ENCODE measurements at regions not wholly inside any gene's neighbourhood (a gene's known extent, or its start where the extent isn't known, plus 50 kb on each side); places are given as distances from the start of the nearest gene placed in this dataset.

GRCh38 chrX:124665621-124666400, 319.4 kb downstream of the SH2D1A start:
- Mint-ChIP-seq H3K4me1 (peaks cover 16% of the 10 kb centered on the region), H3K36me3 (ENCODE audit: low read depth) (no peaks in the 10 kb centered on the region), H3K27me3 (ENCODE audit: low read depth, poor library complexity) (no peaks in the 10 kb centered on the region), H3K9me3 (no peaks in the 10 kb centered on the region), H3K4me3 (no peak overlapping the region), H3K27ac (peak overlapping the region; percentile 77)
- no peak for DNase-seq
- TF ChIP-seq CTCF (IDR thresholded peaks at IDR 0.05) = no peak

GRCh38 chrX:124679199-124679598, 332.8 kb downstream of the SH2D1A start:
- Mint-ChIP-seq H3K4me1 (no peaks in the 10 kb centered on the region), H3K27me3 (ENCODE audit: low read depth, poor library complexity) (peaks cover 3% of the 10 kb centered on the region), H3K27ac (no peak overlapping the region), H3K9me3 (peaks cover 4% of the 10 kb centered on the region), H3K4me3 (no peak overlapping the region), H3K36me3 (ENCODE audit: low read depth) (no peaks in the 10 kb centered on the region)
- no peak for TF ChIP-seq CTCF (IDR thresholded peaks at IDR 0.05)
- peak; percentile 4 for DNase-seq

- peaks cover 9% of the 10 kb centered on the region for H3K27me3 Mint-ChIP-seq (ENCODE audit: low read depth, poor library complexity)
- H3K4me1 Mint-ChIP-seq = no peaks in the 10 kb centered on the region
- H3K9me3 Mint-ChIP-seq = peaks cover 14% of the 10 kb centered on the region
- no peak for DNase-seq
- TF ChIP-seq CTCF (IDR thresholded peaks at IDR 0.05) = no peak
- peaks cover 7% of the 10 kb centered on the region for H3K36me3 Mint-ChIP-seq (ENCODE audit: low read depth)
- no peak overlapping the region for H3K27ac Mint-ChIP-seq
- H3K4me3 Mint-ChIP-seq = no peak overlapping the region
These were observed 333.9 kb downstream of the SH2D1A start for GRCh38 chrX:124680287-124680686.

- H3K36me3 Mint-ChIP-seq (ENCODE audit: low read depth) = no peaks in the 10 kb centered on the region
- H3K4me3 Mint-ChIP-seq = no peak overlapping the region
- peaks cover 3% of the 10 kb centered on the region for H3K27me3 Mint-ChIP-seq (ENCODE audit: low read depth, poor library complexity)
- no peak for DNase-seq
- no peak for TF ChIP-seq CTCF (IDR thresholded peaks at IDR 0.05)
- H3K4me1 Mint-ChIP-seq = no peaks in the 10 kb centered on the region
- H3K27ac Mint-ChIP-seq = no peak overlapping the region
- peaks cover 15% of the 10 kb centered on the region for H3K9me3 Mint-ChIP-seq
These were observed 344.1 kb downstream of the SH2D1A start for GRCh38 chrX:124690495-124690894.

- Mint-ChIP-seq H3K4me3 (no peak overlapping the region), H3K9me3 (no peaks in the 10 kb centered on the region)
These were observed 353.5 kb downstream of the SH2D1A start for GRCh38 chrX:124699876-124700275.

More at GRCh38 chrX:124699876-124700275, 353.5 kb downstream of the SH2D1A start:
- no peak for DNase-seq
- H3K36me3 Mint-ChIP-seq (ENCODE audit: low read depth) = no peaks in the 10 kb centered on the region
- peaks cover 4% of the 10 kb centered on the region for H3K4me1 Mint-ChIP-seq
- H3K27me3 Mint-ChIP-seq (ENCODE audit: low read depth, poor library complexity) = no peaks in the 10 kb centered on the region
- no peak overlapping the region for H3K27ac Mint-ChIP-seq
- TF ChIP-seq CTCF (IDR thresholded peaks at IDR 0.05) = no peak

Data from nephron progenitor cell (in vitro differentiated cells).